Esophagus muscularis mucosa (tissue), 4 donors: ENCODE measurements at regions not wholly inside any gene's neighbourhood (a gene's known extent, or its start where the extent isn't known, plus 50 kb on each side); places are given as distances from the start of the nearest gene placed in this dataset.

Experiments used
- DNase-seq: peaks from one replicate; pipeline ENCODE4 v3.0.0-alpha.2; 2017; ENCODE audit errors: extremely low spot score
- H3K27ac ChIP-seq, 4 donors: fragments of 200-600 bp; sonication (generic); replicated peaks in 1 of 4; 1 replicate in 3 of 4; 2 replicates in 1 of 4; pipeline ENCODE4 v1.5.1; 2016 to 2019; ENCODE audit warnings: mild to moderate bottlenecking in 1 of 4
- H3K27me3 ChIP-seq, 4 donors: fragments of 200-600 bp; sonication (generic); one replicate each; pipeline versions ENCODE4 v1.5.1 to v1.6.0; 2016 to 2019
- H3K36me3 ChIP-seq, 4 donors: fragments of 200-600 bp; sonication (generic); one replicate each; pipeline ENCODE4 v1.5.1; 2016 to 2019
- H3K4me1 ChIP-seq, 4 donors: fragments of 200-600 bp; sonication (generic); one replicate each; pipeline ENCODE4 v1.5.1; 2016 to 2019
- H3K4me3 ChIP-seq, 4 donors: fragments of 200-600 bp; sonication (generic); 1 replicate in 2 of 4; 2 replicates in 2 of 4; pipeline ENCODE4 v1.5.1; 2016 to 2019; ENCODE audit warnings: mild to moderate bottlenecking in 4 of 4, moderate library complexity in 1 of 4
- H3K9me3 ChIP-seq, 4 donors: fragments of 200-600 bp; sonication (generic); 1 replicate in 3 of 4; 2 replicates in 1 of 4; pipeline ENCODE4 v1.5.1; 2016 to 2019
- EP300 ChIP-seq: sonication (generic); formaldehyde crosslinking; IDR thresholded peaks from one replicate; pipeline ENCODE4 v1.6.1; 2017; ENCODE audit warnings: antibody characterized with exemption
- POLR2A ChIP-seq: fragments of 450-650 bp; IDR thresholded peaks from one replicate; pipeline ENCODE4 v1.6.1; 2017; ENCODE audit warnings: antibody characterized with exemption, moderate library complexity, mild to moderate bottlenecking, low read depth
- POLR2AphosphoS5 ChIP-seq, 2 donors: sonication (generic); formaldehyde crosslinking; IDR thresholded peaks; one replicate each; pipeline ENCODE4 v1.6.1; 2017; ENCODE audit warnings: antibody characterized with exemption in 2 of 2
- WGBS: methylation state at CpG from one replicate; pipeline ENCODE4 v1.1.5; 2018; 5-methylcytosine and 5-hydroxymethylcytosine counted together
- intact Hi-C: fragments of 100-400 bp; cut with DNase I; formaldehyde crosslinking; loops from one replicate; pipeline ENCODE4 v1.15.1; 2023
- TF ChIP-seq, protein P1 (sequence below), 3 experiments: fragments of 200-600 bp in 2 of 3; fragments of 450-650 bp in 1 of 3; sonication (generic) in 2 of 3; IDR thresholded peaks; one replicate each; pipeline ENCODE4 v1.5.1; 2017 to 2019; ENCODE audit warnings: antibody characterized with exemption in 3 of 3, mild to moderate bottlenecking in 2 of 3, moderate library complexity in 1 of 3

DNA sequence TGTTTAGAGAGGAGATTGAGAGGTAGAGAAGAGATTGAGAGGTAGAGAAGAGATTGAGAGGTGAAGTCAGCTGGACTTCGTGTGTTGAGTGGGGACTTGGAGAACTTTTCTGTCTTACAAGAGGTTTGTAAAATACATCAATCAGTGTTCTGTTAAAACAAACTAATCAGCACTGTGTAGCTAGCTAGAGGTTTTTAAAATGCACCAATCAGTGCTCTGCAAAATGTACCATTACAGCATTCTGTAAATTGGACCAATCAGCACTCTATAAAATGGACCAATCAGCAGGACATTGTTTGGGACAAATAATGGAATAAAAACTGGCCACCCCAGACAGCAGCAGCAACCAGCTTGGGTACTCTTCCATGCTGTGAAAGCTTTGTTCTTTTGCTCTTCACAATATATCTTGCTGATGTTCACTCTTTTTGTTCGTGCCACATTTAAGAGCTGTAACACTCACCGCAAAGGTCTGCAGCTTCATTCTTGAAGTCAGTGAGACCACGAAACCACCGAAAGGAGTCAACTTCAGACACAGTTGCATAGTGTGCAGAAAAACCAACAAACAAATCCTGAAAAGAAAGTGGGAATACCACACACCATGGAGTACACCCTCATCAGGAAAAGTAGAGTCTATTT is 366.9 kb upstream of the HSFY2 start:
- no CpG with 5 or more reads among the region's 5 CpGs for WGBS
- Histone ChIP-seq H3K27ac (no peak overlapping the region), H3K36me3 (no peaks in the 10 kb centered on the region), H3K4me3 (no peak overlapping the region), H3K4me1 (no peaks in the 10 kb centered on the region), H3K27me3 (no peaks in the 10 kb centered on the region), H3K9me3 (no peaks in the 10 kb centered on the region)
- no peak for DNase-seq
- TF ChIP-seq, protein P1, sequence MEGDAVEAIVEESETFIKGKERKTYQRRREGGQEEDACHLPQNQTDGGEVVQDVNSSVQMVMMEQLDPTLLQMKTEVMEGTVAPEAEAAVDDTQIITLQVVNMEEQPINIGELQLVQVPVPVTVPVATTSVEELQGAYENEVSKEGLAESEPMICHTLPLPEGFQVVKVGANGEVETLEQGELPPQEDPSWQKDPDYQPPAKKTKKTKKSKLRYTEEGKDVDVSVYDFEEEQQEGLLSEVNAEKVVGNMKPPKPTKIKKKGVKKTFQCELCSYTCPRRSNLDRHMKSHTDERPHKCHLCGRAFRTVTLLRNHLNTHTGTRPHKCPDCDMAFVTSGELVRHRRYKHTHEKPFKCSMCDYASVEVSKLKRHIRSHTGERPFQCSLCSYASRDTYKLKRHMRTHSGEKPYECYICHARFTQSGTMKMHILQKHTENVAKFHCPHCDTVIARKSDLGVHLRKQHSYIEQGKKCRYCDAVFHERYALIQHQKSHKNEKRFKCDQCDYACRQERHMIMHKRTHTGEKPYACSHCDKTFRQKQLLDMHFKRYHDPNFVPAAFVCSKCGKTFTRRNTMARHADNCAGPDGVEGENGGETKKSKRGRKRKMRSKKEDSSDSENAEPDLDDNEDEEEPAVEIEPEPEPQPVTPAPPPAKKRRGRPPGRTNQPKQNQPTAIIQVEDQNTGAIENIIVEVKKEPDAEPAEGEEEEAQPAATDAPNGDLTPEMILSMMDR (IDR thresholded peaks at IDR 0.05) = no peak
- TF ChIP-seq POLR2AphosphoS5 (IDR thresholded peaks at IDR 0.05) (no peak), POLR2A (no peak), EP300 (no peak)
- intact Hi-C loops = no loop called here

DNA sequence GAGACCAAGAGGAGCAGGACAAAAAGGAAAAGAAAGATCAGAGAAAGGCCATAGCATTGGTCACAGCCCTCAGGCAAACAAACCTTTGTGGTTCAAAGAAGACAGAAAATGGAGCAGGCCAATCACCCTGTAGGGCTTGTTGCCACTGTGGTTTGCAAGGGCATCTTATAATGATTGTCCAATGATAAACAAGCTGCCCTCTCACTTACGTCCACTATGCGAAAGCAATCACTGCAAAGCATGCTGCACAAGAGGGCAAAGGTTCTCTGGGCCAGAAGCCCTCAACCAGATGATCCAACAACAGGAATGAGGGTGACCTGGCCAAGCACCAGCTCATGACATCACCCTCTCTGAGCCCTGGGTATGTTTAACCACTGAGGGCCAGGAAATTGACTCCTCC is 360.9 kb upstream of the HSFY2 start:
- Histone ChIP-seq H3K36me3 (no peaks in the 10 kb centered on the region), H3K4me1 (no peaks in the 10 kb centered on the region), H3K27me3 (no peaks in the 10 kb centered on the region), H3K4me3 (no peak overlapping the region), H3K9me3 (no peaks in the 10 kb centered on the region), H3K27ac (no peak overlapping the region)
- DNase-seq = no peak
- WGBS = no CpG with 5 or more reads among the region's 2 CpGs
- intact Hi-C loops = no loop called here
- TF ChIP-seq POLR2A (no peak), POLR2AphosphoS5 (IDR thresholded peaks at IDR 0.05) (no peak), EP300 (no peak)
- TF ChIP-seq, protein P1 (IDR thresholded peaks at IDR 0.05) = no peak

DNA sequence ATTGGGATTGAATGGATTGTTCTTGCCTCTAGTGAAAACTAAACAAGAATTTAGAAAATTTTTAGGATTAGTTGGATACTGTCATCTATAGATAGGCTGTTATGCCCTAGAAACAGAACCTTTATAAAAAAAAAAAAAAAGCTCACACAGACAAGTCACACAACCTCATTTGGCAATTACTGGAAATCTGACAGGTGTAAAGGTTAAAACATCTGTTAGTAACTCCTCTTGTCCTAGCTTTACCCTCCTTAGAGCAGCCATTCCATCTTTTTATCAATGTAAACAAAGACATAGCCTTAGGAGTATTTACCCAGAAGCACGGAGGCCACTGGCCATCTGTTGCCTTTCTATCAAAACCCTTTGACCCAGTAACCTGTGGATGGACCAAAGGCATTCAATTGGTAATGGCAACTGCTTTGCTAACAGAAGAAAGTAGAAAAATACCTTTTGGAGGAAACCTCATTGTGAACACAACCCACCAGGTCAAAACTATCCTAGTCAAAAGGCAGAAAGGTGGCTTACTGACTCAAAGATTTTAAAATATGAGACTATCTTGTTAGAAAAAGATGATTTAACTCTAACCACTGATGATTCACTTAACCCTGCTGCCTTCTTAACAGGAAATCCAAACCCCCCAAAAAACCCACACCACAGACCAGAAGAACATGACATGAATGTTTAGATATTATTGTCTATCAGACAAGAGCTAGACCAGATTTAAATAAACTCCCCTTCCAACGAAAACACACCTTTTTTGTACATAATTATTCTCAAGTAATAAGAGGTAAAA is 357.2 kb upstream of the HSFY2 start:
- WGBS = no CpG with 5 or more reads among the region's 2 CpGs
- TF ChIP-seq, protein P1 (IDR thresholded peaks at IDR 0.05) = no peak
- Histone ChIP-seq H3K9me3 (no peaks in the 10 kb centered on the region), H3K27me3 (no peaks in the 10 kb centered on the region), H3K4me3 (no peak overlapping the region), H3K4me1 (no peaks in the 10 kb centered on the region), H3K27ac (no peak overlapping the region), H3K36me3 (no peaks in the 10 kb centered on the region)
- DNase-seq = no peak
- intact Hi-C loops = no loop called here

DNA sequence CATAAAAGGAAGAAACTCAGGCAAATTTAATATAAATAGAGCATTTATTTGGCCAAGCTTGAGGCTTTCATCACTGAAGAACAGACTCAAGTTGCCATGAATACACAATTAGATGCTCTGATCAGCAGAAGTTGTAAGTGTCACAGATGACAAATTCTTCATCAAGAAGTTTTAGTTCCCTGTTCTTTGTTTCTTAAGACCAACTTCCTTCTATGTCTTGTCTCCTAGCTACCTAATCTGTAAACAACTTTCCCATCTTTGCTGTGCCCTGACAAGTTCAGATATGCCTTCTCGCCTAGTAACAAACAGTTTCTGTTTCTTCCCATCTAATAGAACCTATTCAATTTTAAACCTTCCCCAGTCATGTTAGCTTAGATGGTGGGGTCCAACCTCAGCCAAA is 353.4 kb upstream of the HSFY2 start:
- Histone ChIP-seq H3K27me3 (no peaks in the 10 kb centered on the region), H3K27ac (no peak overlapping the region), H3K4me3 (no peak overlapping the region), H3K4me1 (no peaks in the 10 kb centered on the region), H3K36me3 (no peaks in the 10 kb centered on the region), H3K9me3 (no peaks in the 10 kb centered on the region)
- intact Hi-C loops = no loop called here
- TF ChIP-seq EP300 (no peak), POLR2A (no peak), POLR2AphosphoS5 (IDR thresholded peaks at IDR 0.05) (no peak)
- TF ChIP-seq, protein P1 (IDR thresholded peaks at IDR 0.05) = no peak
- no CpG with 5 or more reads among the region's 1 CpG for WGBS
- no peak for DNase-seq
